ENCODE measurements at regions not wholly inside any gene's neighbourhood (a gene's known extent, or its start where the extent isn't known, plus 50 kb on each side); places are given as distances from the start of the nearest gene placed in this dataset.

DNA sequence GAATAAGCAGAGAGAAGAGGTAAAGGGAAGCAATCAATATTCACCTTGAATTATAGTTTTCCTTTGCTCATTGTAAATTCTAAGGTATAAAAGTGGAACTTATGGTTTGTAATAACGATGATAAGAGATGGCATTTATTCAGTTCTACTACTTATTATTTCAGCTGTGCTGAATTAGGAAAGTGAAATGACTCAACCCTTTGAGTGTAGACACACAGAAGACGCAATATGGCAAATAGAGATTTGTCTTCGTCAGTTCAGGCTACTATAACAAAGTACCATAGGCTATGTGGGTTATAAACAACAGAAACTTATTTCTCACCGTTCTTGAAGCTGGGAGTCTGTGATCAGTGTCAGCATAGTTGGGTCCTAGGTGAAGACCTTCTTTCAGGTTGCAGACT, 713.0 kb upstream of the PCDH9 start:
- DNase-seq, result no peak
- Mint-ChIP-seq H3K36me3 (ENCODE audit: low read depth) (no peaks in the 10 kb centered on the region), H3K27ac (no peak overlapping the region), H3K27me3 (no peaks in the 10 kb centered on the region), H3K4me1 (no peaks in the 10 kb centered on the region), H3K4me3 (no peak overlapping the region), H3K9me3 (peaks cover under 1% of the 10 kb centered on the region)
- CTCF ChIA-PET, result no interaction called here
- TF ChIP-seq, protein P1, sequence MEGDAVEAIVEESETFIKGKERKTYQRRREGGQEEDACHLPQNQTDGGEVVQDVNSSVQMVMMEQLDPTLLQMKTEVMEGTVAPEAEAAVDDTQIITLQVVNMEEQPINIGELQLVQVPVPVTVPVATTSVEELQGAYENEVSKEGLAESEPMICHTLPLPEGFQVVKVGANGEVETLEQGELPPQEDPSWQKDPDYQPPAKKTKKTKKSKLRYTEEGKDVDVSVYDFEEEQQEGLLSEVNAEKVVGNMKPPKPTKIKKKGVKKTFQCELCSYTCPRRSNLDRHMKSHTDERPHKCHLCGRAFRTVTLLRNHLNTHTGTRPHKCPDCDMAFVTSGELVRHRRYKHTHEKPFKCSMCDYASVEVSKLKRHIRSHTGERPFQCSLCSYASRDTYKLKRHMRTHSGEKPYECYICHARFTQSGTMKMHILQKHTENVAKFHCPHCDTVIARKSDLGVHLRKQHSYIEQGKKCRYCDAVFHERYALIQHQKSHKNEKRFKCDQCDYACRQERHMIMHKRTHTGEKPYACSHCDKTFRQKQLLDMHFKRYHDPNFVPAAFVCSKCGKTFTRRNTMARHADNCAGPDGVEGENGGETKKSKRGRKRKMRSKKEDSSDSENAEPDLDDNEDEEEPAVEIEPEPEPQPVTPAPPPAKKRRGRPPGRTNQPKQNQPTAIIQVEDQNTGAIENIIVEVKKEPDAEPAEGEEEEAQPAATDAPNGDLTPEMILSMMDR (IDR thresholded peaks at IDR 0.05), result no peak
- intact Hi-C loops (cut with micrococcal nuclease), result no loop called here
- POLR2A ChIA-PET, result no interaction called here
- ATAC-seq (ENCODE audit: low read depth), result no peak

DNA sequence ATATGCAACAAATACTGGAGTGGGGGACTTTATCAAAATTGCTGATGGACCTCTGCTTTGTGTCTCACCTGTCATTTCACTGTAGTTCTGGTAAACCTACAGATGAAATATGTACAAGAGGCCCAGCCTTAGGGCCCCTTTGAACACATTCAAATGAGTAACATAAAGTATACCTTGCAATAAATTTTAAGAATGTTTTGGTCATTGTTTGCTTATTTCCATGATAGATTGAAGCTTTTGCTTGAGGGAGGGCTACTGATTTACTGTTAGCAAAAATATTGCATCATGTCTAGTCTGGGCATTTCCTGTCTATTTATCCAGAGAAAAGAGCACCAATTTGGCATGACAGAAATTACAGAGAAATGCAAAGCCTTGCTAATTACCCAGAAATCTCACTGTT, 705.5 kb upstream of the PCDH9 start:
- Mint-ChIP-seq H3K36me3 (ENCODE audit: low read depth) (no peaks in the 10 kb centered on the region), H3K27me3 (no peaks in the 10 kb centered on the region), H3K4me1 (no peaks in the 10 kb centered on the region), H3K4me3 (no peak overlapping the region), H3K9me3 (peaks cover 3% of the 10 kb centered on the region), H3K27ac (no peak overlapping the region)
- TF ChIP-seq, protein P1 (IDR thresholded peaks at IDR 0.05), result no peak
- ATAC-seq (ENCODE audit: low read depth) (no peak), DNase-seq (no peak)
- CTCF ChIA-PET, result no interaction called here
- POLR2A ChIA-PET, result no interaction called here
- intact Hi-C loops (cut with micrococcal nuclease), result no loop called here

DNA sequence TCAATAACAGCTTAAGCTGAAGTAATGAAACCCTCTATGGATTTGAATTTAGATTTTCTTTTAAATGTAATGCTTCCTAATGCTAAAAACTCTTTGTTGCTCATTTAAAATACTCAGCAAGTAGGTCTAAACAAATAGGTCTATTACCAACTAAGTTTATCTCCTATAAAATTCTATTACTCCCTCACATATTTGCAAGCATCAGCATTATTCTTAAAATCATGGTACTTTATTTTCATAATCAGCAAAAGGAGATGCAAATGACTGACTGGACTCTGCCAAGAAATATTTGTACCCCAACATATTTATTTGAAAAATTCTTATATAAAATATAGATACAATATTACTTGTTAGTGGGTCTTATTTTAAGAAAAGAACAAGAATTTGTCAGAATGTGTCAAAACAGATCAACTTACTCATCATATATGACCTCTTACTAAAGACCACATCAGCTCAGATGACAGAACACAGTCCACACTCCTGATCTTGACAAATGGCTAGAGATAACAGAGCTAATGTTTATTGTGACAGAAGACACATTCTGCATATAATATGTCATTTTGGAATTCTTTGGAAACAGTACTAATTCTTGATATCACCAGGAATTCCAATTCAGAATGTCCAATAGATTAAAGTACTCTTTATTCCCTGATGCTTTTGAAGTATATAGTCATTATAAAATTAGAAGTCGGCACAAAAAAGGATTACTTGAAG, 704.6 kb upstream of the PCDH9 start:
- POLR2A ChIA-PET, result no interaction called here
- intact Hi-C loops (cut with micrococcal nuclease), result no loop called here
- DNase-seq (no peak), ATAC-seq (ENCODE audit: low read depth) (no peak)
- no peaks in the 10 kb centered on the region for H3K36me3 Mint-ChIP-seq (ENCODE audit: low read depth)
- CTCF ChIA-PET, result no interaction called here
- H3K4me1 Mint-ChIP-seq, result no peaks in the 10 kb centered on the region
- H3K9me3 Mint-ChIP-seq, result peaks cover 3% of the 10 kb centered on the region
- H3K4me3 Mint-ChIP-seq, result no peak overlapping the region
- H3K27ac Mint-ChIP-seq, result no peak overlapping the region
- TF ChIP-seq, protein P1 (IDR thresholded peaks at IDR 0.05), result no peak
- no peaks in the 10 kb centered on the region for H3K27me3 Mint-ChIP-seq

DNA sequence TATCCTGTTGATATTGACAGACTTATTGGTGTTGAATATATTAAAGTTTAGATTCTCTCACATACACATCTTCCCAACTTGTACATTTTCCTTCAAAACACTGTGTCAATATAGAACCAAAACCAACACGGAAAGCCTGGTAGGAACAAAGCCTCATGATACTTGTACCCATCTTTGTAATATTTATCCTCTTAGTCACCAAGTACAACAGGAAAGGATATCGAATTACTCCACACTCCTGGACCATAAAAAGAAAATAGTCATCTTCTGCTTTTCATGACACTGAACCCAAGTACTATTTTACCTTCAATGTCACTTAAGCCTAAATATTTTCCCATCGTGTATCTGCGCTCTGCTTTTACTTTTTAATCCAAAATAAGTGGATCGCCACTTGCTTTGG, 702.9 kb upstream of the PCDH9 start:
- Mint-ChIP-seq H3K27me3 (no peaks in the 10 kb centered on the region), H3K36me3 (ENCODE audit: low read depth) (no peaks in the 10 kb centered on the region), H3K4me3 (no peak overlapping the region), H3K9me3 (peaks cover 1% of the 10 kb centered on the region), H3K4me1 (no peaks in the 10 kb centered on the region), H3K27ac (no peak overlapping the region)
- ChIA-PET CTCF (no interaction called here), POLR2A (no interaction called here)
- ATAC-seq (ENCODE audit: low read depth) (no peak), DNase-seq (no peak)
- TF ChIP-seq, protein P1 (IDR thresholded peaks at IDR 0.05), result no peak
- intact Hi-C loops (cut with micrococcal nuclease), result no loop called here

DNA sequence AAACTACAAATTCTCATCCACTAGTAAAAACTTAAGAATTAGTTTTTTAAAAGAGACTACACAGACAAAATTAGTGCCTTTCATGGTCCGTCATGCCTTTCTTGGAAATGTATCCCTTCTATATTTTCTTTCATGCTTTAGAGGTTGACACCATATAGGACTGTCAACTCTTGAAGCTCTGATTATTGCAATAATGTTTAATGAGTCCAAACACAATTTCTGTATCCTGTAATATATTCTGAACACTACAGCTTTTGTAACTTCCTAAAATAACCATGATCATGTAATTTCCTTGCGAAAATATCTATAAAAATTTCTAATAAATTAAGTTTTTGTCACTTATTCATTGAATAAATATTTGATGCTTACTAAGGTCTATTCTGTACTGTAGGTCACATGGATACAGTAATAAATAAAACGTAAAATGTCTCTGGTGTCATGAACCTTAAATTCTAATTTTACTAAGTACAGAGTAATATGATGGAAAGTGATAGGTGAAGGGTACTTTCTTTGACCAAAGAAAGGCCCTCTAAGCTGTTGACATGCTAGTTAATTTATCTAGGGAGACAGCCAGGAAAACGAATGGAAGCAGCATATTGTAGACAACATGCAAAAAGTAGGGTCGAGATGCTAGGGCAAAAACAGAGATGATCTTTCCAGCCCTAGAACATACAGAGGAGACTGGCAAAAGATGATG, 687.3 kb upstream of the PCDH9 start:
- no peak for DNase-seq
- no peaks in the 10 kb centered on the region for H3K27me3 Mint-ChIP-seq
- ATAC-seq (ENCODE audit: low read depth), result no peak
- no peak overlapping the region for H3K27ac Mint-ChIP-seq
- TF ChIP-seq, protein P1 (IDR thresholded peaks at IDR 0.05), result no peak
- intact Hi-C loops (cut with micrococcal nuclease), result no loop called here
- peaks cover 5% of the 10 kb centered on the region for H3K9me3 Mint-ChIP-seq
- H3K4me1 Mint-ChIP-seq, result no peaks in the 10 kb centered on the region
- no peaks in the 10 kb centered on the region for H3K36me3 Mint-ChIP-seq (ENCODE audit: low read depth)
- POLR2A ChIA-PET, result no interaction called here
- CTCF ChIA-PET, result no interaction called here
- H3K4me3 Mint-ChIP-seq, result no peak overlapping the region

Data from activated B cell treated with CpG ODN at 0.5 μM for 24 hours (primary cell).